ENCODE measurements at regions not wholly inside any gene's neighbourhood (a gene's known extent, or its start where the extent isn't known, plus 50 kb on each side); places are given as distances from the start of the nearest gene placed in this dataset.

GRCh38 chr3:134083626-134084241 lies 54.0 kb upstream of the SLCO2A1 start:
- 0 out of 2 replicates have a peak, but pooled peaks cover 4% of the 10 kb centered on the region for H3K9me3 ChIP-seq (ENCODE audit: low read length)
- no peaks in the 10 kb centered on the region for H3K79me2 ChIP-seq (ENCODE audit: low read length)
- TF ChIP-seq EZH2phosphoT487 (IDR thresholded peaks at IDR 0.05; ENCODE audit: borderline replicate concordance, low read length) (no peak), EZH2 (IDR thresholded peaks at IDR 0.05; ENCODE audit: low read length, unreplicated experiment) (no peak)
- TF ChIP-seq, protein P1, sequence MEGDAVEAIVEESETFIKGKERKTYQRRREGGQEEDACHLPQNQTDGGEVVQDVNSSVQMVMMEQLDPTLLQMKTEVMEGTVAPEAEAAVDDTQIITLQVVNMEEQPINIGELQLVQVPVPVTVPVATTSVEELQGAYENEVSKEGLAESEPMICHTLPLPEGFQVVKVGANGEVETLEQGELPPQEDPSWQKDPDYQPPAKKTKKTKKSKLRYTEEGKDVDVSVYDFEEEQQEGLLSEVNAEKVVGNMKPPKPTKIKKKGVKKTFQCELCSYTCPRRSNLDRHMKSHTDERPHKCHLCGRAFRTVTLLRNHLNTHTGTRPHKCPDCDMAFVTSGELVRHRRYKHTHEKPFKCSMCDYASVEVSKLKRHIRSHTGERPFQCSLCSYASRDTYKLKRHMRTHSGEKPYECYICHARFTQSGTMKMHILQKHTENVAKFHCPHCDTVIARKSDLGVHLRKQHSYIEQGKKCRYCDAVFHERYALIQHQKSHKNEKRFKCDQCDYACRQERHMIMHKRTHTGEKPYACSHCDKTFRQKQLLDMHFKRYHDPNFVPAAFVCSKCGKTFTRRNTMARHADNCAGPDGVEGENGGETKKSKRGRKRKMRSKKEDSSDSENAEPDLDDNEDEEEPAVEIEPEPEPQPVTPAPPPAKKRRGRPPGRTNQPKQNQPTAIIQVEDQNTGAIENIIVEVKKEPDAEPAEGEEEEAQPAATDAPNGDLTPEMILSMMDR (conservative IDR thresholded peaks at IDR 0.05; ENCODE audit: low read depth, low read length): no peak
- no peak overlapping the region for H3K27ac ChIP-seq (ENCODE audit: low read length)
- CTCF ChIA-PET: no interaction called here
- no peak overlapping the region for H3K4me2 ChIP-seq (ENCODE audit: low read length)
- no peaks in the 10 kb centered on the region for H3F3A ChIP-seq (ENCODE audit: low read length, unreplicated experiment)
- H3K4me3 ChIP-seq (ENCODE audit: low read length): no peak overlapping the region
- peaks cover 18% of the 10 kb centered on the region for H3K4me1 ChIP-seq (ENCODE audit: insufficient read depth, low read length)
- H3K9ac ChIP-seq (ENCODE audit: low read length): no peak overlapping the region
- POLR2A ChIA-PET (ENCODE audit: unreplicated experiment): interaction anchor here (0.6 kb wide), 1 partner anchor 26 kb away, joined by 4 read pairs; no protein-coding TSS in a partner anchor
- BruUV-seq (replicated peaks): no TSS peak
- H3K27me3 ChIP-seq (ENCODE audit: low read length): no peaks in the 10 kb centered on the region
- ATAC-seq (no peak), DNase-seq (no peak)
- intact Hi-C loops (cut with micrococcal nuclease): no loop called here
- H2AFZ ChIP-seq (ENCODE audit: low read length): no peak overlapping the region
- H3K9me2 ChIP-seq (replicated peaks; ENCODE audit: low read length): no peaks in the 10 kb centered on the region
- H4K20me1 ChIP-seq (ENCODE audit: low read length): no peaks in the 10 kb centered on the region
- no peaks in the 10 kb centered on the region; the same call in 1 of the 2 replicates for H3K36me3 ChIP-seq (ENCODE audit: low read depth, low read length)

- Histone ChIP-seq H3K4me1 (ENCODE audit: insufficient read depth, low read length) (peaks cover 19% of the 10 kb centered on the region), H2AFZ (ENCODE audit: low read length) (no peak overlapping the region), H4K20me1 (ENCODE audit: low read length) (no peaks in the 10 kb centered on the region), H3F3A (ENCODE audit: low read length, unreplicated experiment) (no peaks in the 10 kb centered on the region), H3K4me3 (ENCODE audit: low read length) (no peak overlapping the region), H3K27me3 (ENCODE audit: low read length) (no peaks in the 10 kb centered on the region), H3K79me2 (ENCODE audit: low read length) (no peaks in the 10 kb centered on the region), H3K4me2 (ENCODE audit: low read length) (no peak overlapping the region), H3K9me2 (replicated peaks; ENCODE audit: low read length) (no peaks in the 10 kb centered on the region), H3K36me3 (ENCODE audit: low read depth, low read length) (no peaks in the 10 kb centered on the region; the same call in 1 of the 2 replicates), H3K27ac (ENCODE audit: low read length) (no peak overlapping the region), H3K9ac (ENCODE audit: low read length) (no peak overlapping the region), H3K9me3 (ENCODE audit: low read length) (0 out of 2 replicates have a peak, but pooled peaks cover 4% of the 10 kb centered on the region)
- BruUV-seq (replicated peaks): no TSS peak
- no peak for TF ChIP-seq EZH2 (IDR thresholded peaks at IDR 0.05; ENCODE audit: low read length, unreplicated experiment)
- DNase-seq (no peak), ATAC-seq (no peak)
- ChIA-PET CTCF (no interaction called here), POLR2A (ENCODE audit: unreplicated experiment) (no interaction called here)
- intact Hi-C loops (cut with micrococcal nuclease): no loop called here
These were observed 53.3 kb upstream of the SLCO2A1 start for GRCh38 chr3:134083008-134083407.

GRCh38 chr3:134082582-134082981 lies 52.9 kb upstream of the SLCO2A1 start:
- ChIA-PET POLR2A (ENCODE audit: unreplicated experiment) (no interaction called here), CTCF (no interaction called here)
- H3K9me2 ChIP-seq (replicated peaks; ENCODE audit: low read length): no peaks in the 10 kb centered on the region
- H3F3A ChIP-seq (ENCODE audit: low read length, unreplicated experiment): no peaks in the 10 kb centered on the region
- TF ChIP-seq EZH2phosphoT487 (IDR thresholded peaks at IDR 0.05; ENCODE audit: borderline replicate concordance, low read length): no peak
- TF ChIP-seq, protein P1 (conservative IDR thresholded peaks at IDR 0.05; ENCODE audit: low read depth, low read length): no peak
- no peak for TF ChIP-seq EZH2 (IDR thresholded peaks at IDR 0.05; ENCODE audit: low read length, unreplicated experiment)
- intact Hi-C loops (cut with micrococcal nuclease): no loop called here
- ATAC-seq: no peak
- H3K4me3 ChIP-seq (ENCODE audit: low read length): no peak overlapping the region
- H2AFZ ChIP-seq (ENCODE audit: low read length): no peak overlapping the region
- no TSS peak for BruUV-seq (replicated peaks)
- no peak overlapping the region for H3K9ac ChIP-seq (ENCODE audit: low read length)
- no peak overlapping the region for H3K27ac ChIP-seq (ENCODE audit: low read length)
- H4K20me1 ChIP-seq (ENCODE audit: low read length): no peaks in the 10 kb centered on the region
- H3K36me3 ChIP-seq (ENCODE audit: low read depth, low read length): no peaks in the 10 kb centered on the region; the same call in 1 of the 2 replicates
- 0 out of 2 replicates have a peak, but pooled peaks cover 4% of the 10 kb centered on the region for H3K9me3 ChIP-seq (ENCODE audit: low read length)
- H3K79me2 ChIP-seq (ENCODE audit: low read length): no peaks in the 10 kb centered on the region
- no peaks in the 10 kb centered on the region for H3K27me3 ChIP-seq (ENCODE audit: low read length)
- H3K4me1 ChIP-seq (ENCODE audit: insufficient read depth, low read length): peaks cover 19% of the 10 kb centered on the region
- H3K4me2 ChIP-seq (ENCODE audit: low read length): no peak overlapping the region
- DNase-seq: no peak
